Lung (tissue), 11 donors: ENCODE measurements at regions not wholly inside any gene's neighbourhood (a gene's known extent, or its start where the extent isn't known, plus 50 kb on each side); places are given as distances from the start of the nearest gene placed in this dataset.

Source experiments
- ATAC-seq: fragments of 200-7000 bp; cut with Tn5 transposase; one replicate; pipeline ENCODE4 v1.9.1; 2020; ENCODE audit warnings: moderate number of reproducible peaks; ENCODE audit not compliant: insufficient read depth, low FRiP score
- DNase-seq, 3 donors: peaks; one replicate each; pipeline ENCODE4 v3.0.0-alpha.2; 2013 to 2017
- H3K27ac ChIP-seq, 2 donors: one replicate each; pipeline ENCODE4 v1.5.1; 2013; ENCODE audit warnings: mild to moderate bottlenecking in 2 of 2, moderate library complexity in 2 of 2, control low read depth in 1 of 2, inconsistent platforms in 1 of 2, low read depth in 1 of 2, low read length in 1 of 2
- H3K27me3 ChIP-seq, 3 donors: one replicate each; pipeline ENCODE4 v1.5.1; 2013; ENCODE audit warnings: low read length in 2 of 3; ENCODE audit not compliant: control insufficient read depth in 3 of 3, insufficient read depth in 3 of 3
- H3K36me3 ChIP-seq, 4 donors: one replicate each; pipeline ENCODE4 v1.5.1; 2013; ENCODE audit warnings: low read length in 4 of 4, mild to moderate bottlenecking in 1 of 4, moderate library complexity in 1 of 4; ENCODE audit not compliant: control insufficient read depth in 4 of 4, insufficient read depth in 4 of 4
- H3K4me1 ChIP-seq, 5 donors: one replicate each; pipeline ENCODE4 v1.5.1; 2013; ENCODE audit warnings: low read length in 5 of 5, mild to moderate bottlenecking in 2 of 5, moderate library complexity in 1 of 5; ENCODE audit not compliant: control insufficient read depth in 5 of 5, insufficient read depth in 5 of 5
- H3K4me3 ChIP-seq: one replicate; pipeline ENCODE4 v1.5.1; 2013; ENCODE audit warnings: mild to moderate bottlenecking, control low read depth, moderate library complexity
- H3K9ac ChIP-seq, 2 donors: one replicate each; pipeline ENCODE4 v1.5.1; 2013; ENCODE audit warnings: low read length in 2 of 2, control low read depth in 1 of 2; ENCODE audit not compliant: insufficient read depth in 1 of 2
- H3K9me3 ChIP-seq, 4 donors: one replicate each; pipeline ENCODE4 v1.5.1; 2013; ENCODE audit warnings: low read length in 3 of 4, mild to moderate bottlenecking in 1 of 4, moderate library complexity in 1 of 4; ENCODE audit not compliant: control insufficient read depth in 4 of 4, insufficient read depth in 3 of 4
- WGBS, 2 donors: extraction: QIAGEN DNeasy Blood & Tissue Kit; methylation state at CpG; one replicate each; pipeline ENCODE4 v1.1.7; 2013; 5-methylcytosine and 5-hydroxymethylcytosine counted together
- TF ChIP-seq, protein P1 (sequence below): IDR thresholded peaks from 2 replicates; pipeline ENCODE4 v1.5.1; 2012; ENCODE audit warnings: mild to moderate bottlenecking; ENCODE audit errors: control extremely low read depth, extremely low read depth
- donor health status: control.
- donor health status: control.
- donor health status: Bipolar disorder and iron deficiency.
- donor health status: healthy.
- donor health status: DM: yes; HTN: yes; CAD: no.

DNA sequence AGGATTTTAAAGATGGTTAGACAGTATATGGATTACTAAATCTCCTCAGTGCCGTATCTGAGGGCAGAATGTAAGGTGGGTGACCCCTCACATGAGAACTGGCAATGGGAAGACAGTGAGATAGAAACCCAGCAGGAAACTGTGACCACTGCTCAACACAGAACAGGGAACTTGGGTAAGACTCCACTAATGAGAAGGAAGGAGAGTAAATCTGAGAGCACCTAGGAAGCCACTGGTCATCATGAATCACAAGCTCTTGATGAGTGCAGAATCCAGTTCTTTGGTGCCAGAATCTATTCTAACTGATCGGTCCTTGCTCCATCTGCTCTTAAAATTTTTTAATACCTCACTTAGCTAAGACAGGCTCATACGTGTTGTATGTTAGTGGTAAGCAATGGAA, 261.8 kb downstream of the KLF12 start:
- Histone ChIP-seq H3K27me3 (no peaks in the 10 kb centered on the region), H3K36me3 (no peaks in the 10 kb centered on the region), H3K9me3 (peaks cover 0 to under 1% (median 0%) of the 10 kb centered on the region in 4 donors), H3K27ac (no peak overlapping the region), H3K4me3 (no peak overlapping the region), H3K9ac (no peak overlapping the region), H3K4me1 (peaks cover 0 to 8% (median 0%) of the 10 kb centered on the region in 5 donors)
- 86 to 91% methylated on average over 3 of the region's 3 CpGs for WGBS, 2 donors
- ATAC-seq (no peak), DNase-seq (no peak)
- TF ChIP-seq, protein P1, sequence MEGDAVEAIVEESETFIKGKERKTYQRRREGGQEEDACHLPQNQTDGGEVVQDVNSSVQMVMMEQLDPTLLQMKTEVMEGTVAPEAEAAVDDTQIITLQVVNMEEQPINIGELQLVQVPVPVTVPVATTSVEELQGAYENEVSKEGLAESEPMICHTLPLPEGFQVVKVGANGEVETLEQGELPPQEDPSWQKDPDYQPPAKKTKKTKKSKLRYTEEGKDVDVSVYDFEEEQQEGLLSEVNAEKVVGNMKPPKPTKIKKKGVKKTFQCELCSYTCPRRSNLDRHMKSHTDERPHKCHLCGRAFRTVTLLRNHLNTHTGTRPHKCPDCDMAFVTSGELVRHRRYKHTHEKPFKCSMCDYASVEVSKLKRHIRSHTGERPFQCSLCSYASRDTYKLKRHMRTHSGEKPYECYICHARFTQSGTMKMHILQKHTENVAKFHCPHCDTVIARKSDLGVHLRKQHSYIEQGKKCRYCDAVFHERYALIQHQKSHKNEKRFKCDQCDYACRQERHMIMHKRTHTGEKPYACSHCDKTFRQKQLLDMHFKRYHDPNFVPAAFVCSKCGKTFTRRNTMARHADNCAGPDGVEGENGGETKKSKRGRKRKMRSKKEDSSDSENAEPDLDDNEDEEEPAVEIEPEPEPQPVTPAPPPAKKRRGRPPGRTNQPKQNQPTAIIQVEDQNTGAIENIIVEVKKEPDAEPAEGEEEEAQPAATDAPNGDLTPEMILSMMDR: no peak

GRCh38 chr13:73870970-73871935, 263.0 kb downstream of the KLF12 start:
- ATAC-seq: peak; percentile 19
- TF ChIP-seq, protein P1: no peak
- H3K27ac ChIP-seq: peak overlapping the region in 1 of 2 donors; percentile 2

DNA sequence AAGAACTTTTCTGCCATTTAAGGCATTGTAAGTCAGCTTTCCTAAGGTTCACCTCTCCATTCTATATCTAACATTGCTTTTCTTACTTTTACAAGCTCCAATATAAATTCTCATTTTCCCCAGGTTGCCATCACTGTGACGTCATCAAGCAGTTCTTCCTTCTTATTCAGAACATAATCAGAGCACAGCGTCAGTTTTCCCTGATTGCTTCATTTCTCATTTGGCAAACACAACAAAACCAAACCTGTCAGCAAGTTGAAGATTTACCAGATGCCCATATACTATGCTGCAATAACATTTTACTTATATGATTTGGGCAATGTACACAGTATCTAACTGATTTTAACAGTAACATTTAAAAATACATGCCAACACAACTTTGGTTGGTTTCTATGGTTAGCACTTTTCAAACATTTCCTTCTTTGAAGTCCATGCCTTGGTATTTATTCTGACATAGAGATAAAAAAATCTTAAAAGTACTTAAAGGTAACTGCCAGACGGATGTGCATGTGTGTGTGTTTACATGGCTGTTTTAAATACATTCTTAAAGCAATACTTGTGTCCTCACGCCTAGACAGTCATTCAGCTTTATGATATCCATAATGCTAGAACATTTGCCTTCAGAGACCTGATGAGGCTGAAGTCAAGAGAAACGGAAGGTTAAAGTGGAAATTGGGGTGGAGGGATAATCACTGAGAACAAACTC, 264.0 kb downstream of the KLF12 start:
- WGBS, 2 donors: 65 to 67% methylated on average over 5 of the region's 5 CpGs
- H3K27me3 ChIP-seq: no peaks in the 10 kb centered on the region
- H3K36me3 ChIP-seq: no peaks in the 10 kb centered on the region
- peak in 2 of 3 donors; percentile 24 to 25 for DNase-seq
- H3K9me3 ChIP-seq: no peaks in the 10 kb centered on the region
- TF ChIP-seq, protein P1: no peak
- no peak overlapping the region for H3K4me3 ChIP-seq
- no peak for ATAC-seq
- no peak overlapping the region for H3K9ac ChIP-seq
- H3K4me1 ChIP-seq: peaks cover 0 to 8% (median 0%) of the 10 kb centered on the region in 5 donors
- peak overlapping the region in 1 of 2 donors; percentile 2 for H3K27ac ChIP-seq

More at GRCh38 chr13:73870970-73871935, 263.0 kb downstream of the KLF12 start:
- Histone ChIP-seq H3K4me1 (peaks cover 0 to 8% (median 0%) of the 10 kb centered on the region in 5 donors), H3K27me3 (no peaks in the 10 kb centered on the region), H3K4me3 (no peak overlapping the region), H3K9me3 (no peaks in the 10 kb centered on the region), H3K9ac (no peak overlapping the region), H3K36me3 (no peaks in the 10 kb centered on the region)
- WGBS, 2 donors: 86 to 88% methylated on average over 15 of the region's 15 CpGs
- peak in 2 of 3 donors; percentile 26 to 36 for DNase-seq
